Prostate gland (tissue), 2 donors: ENCODE measurements at regions not wholly inside any gene's neighbourhood (a gene's known extent, or its start where the extent isn't known, plus 50 kb on each side); places are given as distances from the start of the nearest gene placed in this dataset.

Experiments used
- CTCF ChIP-seq, 4 experiments: fragments of 200-600 bp in 2 of 4; fragments of 450-650 bp in 2 of 4; sonication (generic) in 2 of 4; IDR thresholded peaks; 1 replicate in 3 of 4; 2 replicates in 1 of 4; pipeline ENCODE4 v1.5.1; 2016 to 2019; ENCODE audit warnings: antibody characterized with exemption in 4 of 4, mild to moderate bottlenecking in 2 of 4, moderate library complexity in 2 of 4
- POLR2A ChIP-seq: fragments of 450-650 bp; IDR thresholded peaks from one replicate; pipeline ENCODE4 v1.6.1; 2016; ENCODE audit warnings: antibody characterized with exemption, mild to moderate bottlenecking
- POLR2AphosphoS5 ChIP-seq: sonication (generic); formaldehyde crosslinking; IDR thresholded peaks from one replicate; pipeline ENCODE4 v1.6.1; 2017; ENCODE audit warnings: antibody characterized with exemption

DNA sequence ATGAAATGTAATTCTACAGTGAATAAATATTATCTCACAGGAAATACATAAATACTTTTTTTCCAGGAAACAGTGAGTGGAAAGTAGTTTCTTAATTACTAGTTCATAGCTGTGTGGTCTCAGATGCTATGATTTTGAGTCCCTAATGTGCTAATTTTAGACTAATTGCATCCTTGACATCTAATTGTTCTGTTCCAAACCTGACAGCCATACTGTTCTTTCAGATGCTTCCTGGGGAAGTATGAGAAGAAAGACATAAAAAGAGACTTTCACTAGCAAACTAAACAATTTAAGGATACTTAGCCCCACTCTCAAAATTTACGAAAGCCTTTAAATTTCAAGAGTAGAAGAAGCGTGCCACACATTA lies 350.9 kb upstream of the CDH20 start:
- TF ChIP-seq CTCF (IDR thresholded peaks at IDR 0.05) (no peak), POLR2A (no peak), POLR2AphosphoS5 (no peak)
